GM23338 (cell line): ENCODE measurements at regions not wholly inside any gene's neighbourhood (a gene's known extent, or its start where the extent isn't known, plus 50 kb on each side); places are given as distances from the start of the nearest gene placed in this dataset.

Source experiments
- ATAC-seq: fragments of 200-7000 bp; cut with Tn5 transposase; 3 replicates; pipeline ENCODE4 v1.9.1; 2020
- DNase-seq: peaks from one replicate; pipeline ENCODE4 v3.0.0-alpha.2; 2015; ENCODE audit warnings: low spot score
- H2AFZ ChIP-seq: fragments of 200-600 bp; sonication (generic); 2 replicates; pipeline ENCODE4 v1.8.0; 2016; ENCODE audit warnings: antibody characterized with exemption, mild to moderate bottlenecking, moderate library complexity
- H3F3A ChIP-seq: fragments of 200-600 bp; sonication (generic); replicated peaks from 2 replicates; pipeline ENCODE4 v1.8.0; 2017; ENCODE audit warnings: antibody characterized with exemption, mixed run types, low read depth
- H3K27ac ChIP-seq: fragments of 200-600 bp; sonication (generic); 2 replicates; pipeline ENCODE4 v1.6.1; 2016; ENCODE audit warnings: low read depth
- H3K27me3 ChIP-seq: fragments of 200-600 bp; sonication (generic); 2 replicates; pipeline ENCODE4 v1.8.0; 2016; ENCODE audit warnings: mild to moderate bottlenecking, mixed run types, moderate library complexity; ENCODE audit not compliant: insufficient read depth
- H3K36me3 ChIP-seq: fragments of 200-600 bp; sonication (generic); 2 replicates; pipeline ENCODE4 v1.8.0; 2016; ENCODE audit warnings: mild to moderate bottlenecking; ENCODE audit not compliant: insufficient read depth
- H3K4me1 ChIP-seq: fragments of 200-600 bp; sonication (generic); 2 replicates; pipeline ENCODE4 v1.8.0; 2016; ENCODE audit warnings: mild to moderate bottlenecking, moderate library complexity; ENCODE audit not compliant: insufficient read depth
- H3K4me2 ChIP-seq: fragments of 200-600 bp; sonication (generic); 2 replicates; pipeline ENCODE4 v1.7.1; 2017; ENCODE audit warnings: mixed run types
- H3K4me3 ChIP-seq: fragments of 200-600 bp; sonication (generic); 2 replicates; pipeline ENCODE4 v1.6.1; 2016; ENCODE audit warnings: mixed run types
- H3K79me2 ChIP-seq: fragments of 200-600 bp; sonication (generic); replicated peaks from 2 replicates; pipeline ENCODE4 v1.8.0; 2017; ENCODE audit warnings: mild to moderate bottlenecking; ENCODE audit not compliant: insufficient read depth
- H3K9me2 ChIP-seq: fragments of 200-600 bp; sonication (generic); 2 replicates; pipeline ENCODE4 v1.8.0; 2017; ENCODE audit not compliant: insufficient read depth
- H4K20me1 ChIP-seq: fragments of 200-600 bp; sonication (generic); replicated peaks from 2 replicates; pipeline ENCODE4 v1.8.0; 2017; ENCODE audit warnings: mild to moderate bottlenecking; ENCODE audit not compliant: insufficient read depth
- H3K27ac Mint-ChIP-seq: 2 replicates; pipeline ENCODE4 v1.8.0; 2020; ENCODE audit warnings: inconsistent platforms, mild to moderate bottlenecking, moderate library complexity, mixed read lengths
- H3K27me3 Mint-ChIP-seq: 3 replicates; pipeline ENCODE4 v1.8.0; 2022; ENCODE audit warnings: low read depth, mild to moderate bottlenecking, moderate library complexity, mixed read lengths, inconsistent platforms; ENCODE audit not compliant: insufficient read depth, poor library complexity
- H3K36me3 Mint-ChIP-seq: 3 replicates; pipeline ENCODE4 v1.8.0; 2021; ENCODE audit warnings: low read depth, mild to moderate bottlenecking, inconsistent platforms, moderate library complexity, mixed read lengths
- H3K4me1 Mint-ChIP-seq: 3 replicates; pipeline ENCODE4 v1.8.0; 2020; ENCODE audit warnings: mild to moderate bottlenecking, inconsistent platforms, mixed read lengths
- H3K4me3 Mint-ChIP-seq: 3 replicates; pipeline ENCODE4 v1.8.0; 2021; ENCODE audit warnings: moderate library complexity, mild to moderate bottlenecking, inconsistent platforms, mixed read lengths
- H3K9me3 Mint-ChIP-seq: 3 replicates; pipeline ENCODE4 v1.8.0; 2020; ENCODE audit warnings: moderate library complexity, mild to moderate bottlenecking, inconsistent platforms, mixed read lengths
- CTCF ChIP-seq, 2 experiments: fragments of 200-600 bp in 1 of 2; sonication (generic) in 1 of 2; conservative IDR thresholded peaks; 2 replicates each; pipeline versions ENCODE4 v1.5.1 to v1.6.1; 2016 to 2017; ENCODE audit warnings: antibody characterized with exemption in 2 of 2, low read depth in 2 of 2, mild to moderate bottlenecking in 2 of 2, moderate library complexity in 1 of 2
- JUNB ChIP-seq: IDR thresholded peaks from one replicate; pipeline ENCODE4 v1.6.1; 2016; ENCODE audit warnings: antibody characterized with exemption; ENCODE audit not compliant: unreplicated experiment
- STAT1 ChIP-seq: IDR thresholded peaks from one replicate; pipeline ENCODE4 v1.6.1; 2016; ENCODE audit warnings: antibody characterized with exemption; ENCODE audit not compliant: unreplicated experiment
- ZNF331 ChIP-seq: fragments of 250-450 bp; sonication (Bioruptor Pico); IDR thresholded peaks from 2 replicates; pipeline ENCODE4 v1.5.0; 2020; ENCODE audit warnings: low read depth, mild to moderate bottlenecking, moderate library complexity
- TF ChIP-seq, protein P1 (sequence below): IDR thresholded peaks from one replicate; pipeline ENCODE4 v1.6.1; 2018; ENCODE audit warnings: antibody characterized with exemption; ENCODE audit not compliant: unreplicated experiment
- TF ChIP-seq, protein P2 (sequence below): fragments of 250-450 bp; sonication (Bioruptor Pico); IDR thresholded peaks from 2 replicates; pipeline ENCODE4 v1.5.0; 2020; ENCODE audit warnings: mild to moderate bottlenecking, moderate library complexity

DNA sequence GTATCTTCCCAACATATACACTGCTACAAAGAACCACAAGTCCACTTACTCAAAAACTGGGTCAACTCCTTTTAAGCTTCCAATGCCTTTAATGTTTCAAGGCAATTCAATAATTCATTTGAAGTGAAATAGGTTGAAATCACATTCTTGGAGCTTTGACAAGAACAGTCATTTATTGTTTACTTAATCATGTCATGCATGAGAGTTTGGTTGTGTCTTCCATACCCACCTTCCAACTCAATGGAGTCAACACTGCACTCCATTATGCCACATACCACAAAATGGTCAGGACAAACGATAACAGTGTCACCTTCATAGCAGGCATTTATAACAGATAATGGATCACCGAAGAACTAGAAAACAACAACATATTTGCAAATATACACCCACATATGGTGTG, 506.3 kb downstream of the UQCRFS1 start (continued):
- TF ChIP-seq, protein P1, sequence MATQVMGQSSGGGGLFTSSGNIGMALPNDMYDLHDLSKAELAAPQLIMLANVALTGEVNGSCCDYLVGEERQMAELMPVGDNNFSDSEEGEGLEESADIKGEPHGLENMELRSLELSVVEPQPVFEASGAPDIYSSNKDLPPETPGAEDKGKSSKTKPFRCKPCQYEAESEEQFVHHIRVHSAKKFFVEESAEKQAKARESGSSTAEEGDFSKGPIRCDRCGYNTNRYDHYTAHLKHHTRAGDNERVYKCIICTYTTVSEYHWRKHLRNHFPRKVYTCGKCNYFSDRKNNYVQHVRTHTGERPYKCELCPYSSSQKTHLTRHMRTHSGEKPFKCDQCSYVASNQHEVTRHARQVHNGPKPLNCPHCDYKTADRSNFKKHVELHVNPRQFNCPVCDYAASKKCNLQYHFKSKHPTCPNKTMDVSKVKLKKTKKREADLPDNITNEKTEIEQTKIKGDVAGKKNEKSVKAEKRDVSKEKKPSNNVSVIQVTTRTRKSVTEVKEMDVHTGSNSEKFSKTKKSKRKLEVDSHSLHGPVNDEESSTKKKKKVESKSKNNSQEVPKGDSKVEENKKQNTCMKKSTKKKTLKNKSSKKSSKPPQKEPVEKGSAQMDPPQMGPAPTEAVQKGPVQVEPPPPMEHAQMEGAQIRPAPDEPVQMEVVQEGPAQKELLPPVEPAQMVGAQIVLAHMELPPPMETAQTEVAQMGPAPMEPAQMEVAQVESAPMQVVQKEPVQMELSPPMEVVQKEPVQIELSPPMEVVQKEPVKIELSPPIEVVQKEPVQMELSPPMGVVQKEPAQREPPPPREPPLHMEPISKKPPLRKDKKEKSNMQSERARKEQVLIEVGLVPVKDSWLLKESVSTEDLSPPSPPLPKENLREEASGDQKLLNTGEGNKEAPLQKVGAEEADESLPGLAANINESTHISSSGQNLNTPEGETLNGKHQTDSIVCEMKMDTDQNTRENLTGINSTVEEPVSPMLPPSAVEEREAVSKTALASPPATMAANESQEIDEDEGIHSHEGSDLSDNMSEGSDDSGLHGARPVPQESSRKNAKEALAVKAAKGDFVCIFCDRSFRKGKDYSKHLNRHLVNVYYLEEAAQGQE: no peak
- no peak for TF ChIP-seq STAT1

DNA sequence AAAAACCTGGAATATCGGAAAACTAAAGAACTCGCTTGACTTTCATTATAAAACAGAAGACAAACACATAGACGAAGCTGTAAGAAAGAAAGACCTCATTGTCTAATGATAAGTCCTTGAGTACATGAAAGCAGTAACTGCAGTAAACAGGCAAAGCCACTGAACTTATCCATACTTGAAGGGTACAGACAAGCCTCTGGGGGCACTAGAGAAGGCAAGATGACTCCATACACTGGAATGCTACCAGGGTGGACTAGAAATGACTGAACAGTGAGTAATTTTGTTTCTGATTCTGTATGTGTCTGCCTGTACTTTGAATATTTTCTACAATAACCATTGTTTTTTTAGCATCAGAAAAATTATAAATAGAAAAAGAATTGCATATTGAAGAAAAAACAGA, 507.9 kb downstream of the UQCRFS1 start:
- H3K27me3 Mint-ChIP-seq: peaks cover 1% of the 10 kb centered on the region
- no peaks in the 10 kb centered on the region for H3K4me1 ChIP-seq
- no peak overlapping the region for H2AFZ ChIP-seq
- TF ChIP-seq ZNF331 (no peak), STAT1 (no peak), JUNB (no peak), CTCF (conservative IDR thresholded peaks at IDR 0.05; ENCODE audit: low read depth in 2 of 2) (peak; percentile 23 to 47)
- TF ChIP-seq, protein P2, sequence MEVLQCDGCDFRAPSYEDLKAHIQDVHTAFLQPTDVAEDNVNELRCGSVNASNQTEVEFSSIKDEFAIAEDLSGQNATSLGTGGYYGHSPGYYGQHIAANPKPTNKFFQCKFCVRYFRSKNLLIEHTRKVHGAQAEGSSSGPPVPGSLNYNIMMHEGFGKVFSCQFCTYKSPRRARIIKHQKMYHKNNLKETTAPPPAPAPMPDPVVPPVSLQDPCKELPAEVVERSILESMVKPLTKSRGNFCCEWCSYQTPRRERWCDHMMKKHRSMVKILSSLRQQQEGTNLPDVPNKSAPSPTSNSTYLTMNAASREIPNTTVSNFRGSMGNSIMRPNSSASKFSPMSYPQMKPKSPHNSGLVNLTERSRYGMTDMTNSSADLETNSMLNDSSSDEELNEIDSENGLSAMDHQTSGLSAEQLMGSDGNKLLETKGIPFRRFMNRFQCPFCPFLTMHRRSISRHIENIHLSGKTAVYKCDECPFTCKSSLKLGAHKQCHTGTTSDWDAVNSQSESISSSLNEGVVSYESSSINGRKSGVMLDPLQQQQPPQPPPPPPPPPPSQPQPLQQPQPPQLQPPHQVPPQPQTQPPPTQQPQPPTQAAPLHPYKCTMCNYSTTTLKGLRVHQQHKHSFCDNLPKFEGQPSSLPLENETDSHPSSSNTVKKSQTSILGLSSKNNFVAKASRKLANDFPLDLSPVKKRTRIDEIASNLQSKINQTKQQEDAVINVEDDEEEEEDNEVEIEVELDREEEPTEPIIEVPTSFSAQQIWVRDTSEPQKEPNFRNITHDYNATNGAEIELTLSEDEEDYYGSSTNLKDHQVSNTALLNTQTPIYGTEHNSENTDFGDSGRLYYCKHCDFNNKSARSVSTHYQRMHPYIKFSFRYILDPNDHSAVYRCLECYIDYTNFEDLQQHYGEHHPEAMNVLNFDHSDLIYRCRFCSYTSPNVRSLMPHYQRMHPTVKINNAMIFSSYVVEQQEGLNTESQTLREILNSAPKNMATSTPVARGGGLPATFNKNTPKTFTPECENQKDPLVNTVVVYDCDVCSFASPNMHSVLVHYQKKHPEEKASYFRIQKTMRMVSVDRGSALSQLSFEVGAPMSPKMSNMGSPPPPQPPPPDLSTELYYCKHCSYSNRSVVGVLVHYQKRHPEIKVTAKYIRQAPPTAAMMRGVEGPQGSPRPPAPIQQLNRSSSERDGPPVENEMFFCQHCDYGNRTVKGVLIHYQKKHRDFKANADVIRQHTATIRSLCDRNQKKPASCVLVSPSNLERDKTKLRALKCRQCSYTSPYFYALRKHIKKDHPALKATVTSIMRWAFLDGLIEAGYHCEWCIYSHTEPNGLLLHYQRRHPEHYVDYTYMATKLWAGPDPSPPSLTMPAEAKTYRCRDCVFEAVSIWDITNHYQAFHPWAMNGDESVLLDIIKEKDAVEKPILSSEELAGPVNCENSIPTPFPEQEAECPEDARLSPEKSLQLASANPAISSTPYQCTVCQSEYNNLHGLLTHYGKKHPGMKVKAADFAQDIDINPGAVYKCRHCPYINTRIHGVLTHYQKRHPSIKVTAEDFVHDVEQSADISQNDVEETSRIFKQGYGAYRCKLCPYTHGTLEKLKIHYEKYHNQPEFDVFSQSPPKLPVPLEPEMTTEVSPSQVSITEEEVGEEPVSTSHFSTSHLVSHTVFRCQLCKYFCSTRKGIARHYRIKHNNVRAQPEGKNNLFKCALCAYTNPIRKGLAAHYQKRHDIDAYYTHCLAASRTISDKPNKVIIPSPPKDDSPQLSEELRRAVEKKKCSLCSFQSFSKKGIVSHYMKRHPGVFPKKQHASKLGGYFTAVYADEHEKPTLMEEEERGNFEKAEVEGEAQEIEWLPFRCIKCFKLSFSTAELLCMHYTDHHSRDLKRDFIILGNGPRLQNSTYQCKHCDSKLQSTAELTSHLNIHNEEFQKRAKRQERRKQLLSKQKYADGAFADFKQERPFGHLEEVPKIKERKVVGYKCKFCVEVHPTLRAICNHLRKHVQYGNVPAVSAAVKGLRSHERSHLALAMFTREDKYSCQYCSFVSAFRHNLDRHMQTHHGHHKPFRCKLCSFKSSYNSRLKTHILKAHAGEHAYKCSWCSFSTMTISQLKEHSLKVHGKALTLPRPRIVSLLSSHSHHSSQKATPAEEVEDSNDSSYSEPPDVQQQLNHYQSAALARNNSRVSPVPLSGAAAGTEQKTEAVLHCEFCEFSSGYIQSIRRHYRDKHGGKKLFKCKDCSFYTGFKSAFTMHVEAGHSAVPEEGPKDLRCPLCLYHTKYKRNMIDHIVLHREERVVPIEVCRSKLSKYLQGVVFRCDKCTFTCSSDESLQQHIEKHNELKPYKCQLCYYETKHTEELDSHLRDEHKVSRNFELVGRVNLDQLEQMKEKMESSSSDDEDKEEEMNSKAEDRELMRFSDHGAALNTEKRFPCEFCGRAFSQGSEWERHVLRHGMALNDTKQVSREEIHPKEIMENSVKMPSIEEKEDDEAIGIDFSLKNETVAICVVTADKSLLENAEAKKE: no peak
- H4K20me1 ChIP-seq: no peaks in the 10 kb centered on the region
- H3K4me2 ChIP-seq: no peak overlapping the region
- no peak overlapping the region for H3K27ac ChIP-seq
- H3K9me2 ChIP-seq: no peaks in the 10 kb centered on the region
- H3K27ac Mint-ChIP-seq: no peak overlapping the region
- H3K4me1 Mint-ChIP-seq: no peaks in the 10 kb centered on the region; the same call in 2 of the 3 replicates
- no peaks in the 10 kb centered on the region for H3K27me3 ChIP-seq
- peak; percentile 52 for DNase-seq
- peaks cover 3% of the 10 kb centered on the region; the same call in 1 of the 3 replicates for H3K36me3 Mint-ChIP-seq
- H3K4me3 ChIP-seq: no peak overlapping the region
- H3K9me3 Mint-ChIP-seq: no peaks in the 10 kb centered on the region
- no peaks in the 10 kb centered on the region for H3K36me3 ChIP-seq
- no peaks in the 10 kb centered on the region for H3K79me2 ChIP-seq
- peak; percentile 81 for ATAC-seq
- no peak overlapping the region for H3K4me3 Mint-ChIP-seq
- no peaks in the 10 kb centered on the region for H3F3A ChIP-seq
